IPS-18c (cell line): ENCODE measurements at regions not wholly inside any gene's neighbourhood (a gene's known extent, or its start where the extent isn't known, plus 50 kb on each side); places are given as distances from the start of the nearest gene placed in this dataset.
"Not testable (repeated sequence)": the region's sequence is repeated elsewhere in the genome, so short reads cannot be mapped to it uniquely, and the experiment has no call there.

Experiments used
- H3K4me3 ChIP-seq: 2 replicates; pipeline ENCODE4 v1.7.0; 2013; ENCODE audit warnings: low read depth, mild to moderate bottlenecking, low read length, moderate library complexity; ENCODE audit not compliant: insufficient read depth
- H3K9me3 ChIP-seq: one replicate; pipeline ENCODE4 v1.6.1; 2013; ENCODE audit warnings: mild to moderate bottlenecking, low read length, moderate library complexity; ENCODE audit not compliant: control insufficient read depth, insufficient read depth

- Histone ChIP-seq H3K4me3 (no peak overlapping the region), H3K9me3 (peaks cover 22% of the 10 kb centered on the region)
These were observed 118.5 kb downstream of the GLRX3 start for GRCh38 chr10:130254662-130255061.

- peaks cover 19% of the 10 kb centered on the region for H3K9me3 ChIP-seq
These were observed 119.6 kb downstream of the GLRX3 start for GRCh38 chr10:130255777-130256176.

DNA sequence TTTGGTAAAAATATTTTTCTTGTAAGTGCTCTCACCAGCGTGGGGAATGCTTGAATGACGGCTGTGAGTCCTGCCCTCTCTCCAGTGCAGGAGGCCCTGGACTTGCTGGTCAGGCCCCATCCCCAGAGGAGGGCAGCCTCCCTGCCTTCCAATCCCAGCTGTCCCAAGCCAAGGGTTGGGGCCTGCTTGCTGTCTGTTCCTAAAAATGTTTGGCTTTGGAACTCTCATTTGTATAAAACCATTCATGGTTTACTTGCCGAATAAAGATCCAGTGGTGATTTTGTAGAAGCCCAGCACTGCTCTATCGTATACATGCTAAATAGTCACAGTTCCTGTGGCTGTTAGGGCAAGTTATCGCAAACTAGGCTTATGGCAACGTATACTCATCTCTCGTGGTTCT lies 121.7 kb downstream of the GLRX3 start:
- H3K4me3 ChIP-seq, result no peak overlapping the region
- peaks cover 21% of the 10 kb centered on the region for H3K9me3 ChIP-seq

More at GRCh38 chr10:130255777-130256176, 119.6 kb downstream of the GLRX3 start:
- H3K4me3 ChIP-seq, result no peak overlapping the region

DNA sequence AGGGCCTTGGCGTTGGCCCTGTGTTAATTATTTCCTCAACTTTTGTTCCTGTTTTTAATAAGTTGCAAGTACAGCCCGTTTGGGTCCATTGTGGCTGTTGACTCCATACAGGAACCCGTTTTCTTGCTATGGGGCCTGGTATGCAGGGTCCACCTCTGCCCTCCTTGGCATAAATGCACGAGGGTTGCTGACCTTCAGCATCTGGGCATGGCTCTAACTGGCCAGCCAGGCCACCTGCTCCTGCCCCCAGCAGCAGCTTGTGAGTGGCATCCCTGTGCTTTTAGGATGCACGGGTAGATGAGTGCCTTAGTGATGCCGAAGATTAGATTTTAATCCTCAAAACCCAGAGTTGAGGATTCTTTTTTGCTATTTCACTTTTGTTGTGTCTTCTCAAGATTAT lies 123.2 kb downstream of the GLRX3 start:
- no peak overlapping the region for H3K4me3 ChIP-seq
- peaks cover 27% of the 10 kb centered on the region for H3K9me3 ChIP-seq

DNA sequence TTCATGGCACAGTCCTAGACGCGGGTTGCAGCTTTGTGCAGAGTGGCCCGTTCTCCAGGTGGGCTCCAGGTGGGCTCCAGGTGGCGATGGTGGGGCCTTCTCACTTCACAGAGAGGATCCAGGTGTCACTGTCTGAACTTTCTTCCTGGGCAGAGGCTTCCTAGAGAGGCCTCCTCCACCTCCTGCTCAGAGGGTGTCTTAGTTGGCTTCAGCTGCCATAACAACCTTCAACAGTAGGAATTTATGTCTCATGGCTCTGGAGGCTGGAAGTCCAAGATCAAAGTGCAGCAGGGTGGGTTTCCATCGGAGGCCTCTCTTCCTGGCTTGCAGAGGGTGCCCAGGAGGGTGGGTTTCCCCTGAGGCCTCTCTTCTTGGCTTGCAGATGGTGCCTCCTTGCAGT lies 125.1 kb downstream of the GLRX3 start:
- peaks cover 32% of the 10 kb centered on the region for H3K9me3 ChIP-seq
- H3K4me3 ChIP-seq, result no peak overlapping the region

- H3K4me3 ChIP-seq, result no peak overlapping the region; the same call in 1 of the 2 replicates
- H3K9me3 ChIP-seq, result peaks cover 32% of the 10 kb centered on the region
These were observed 125.6 kb downstream of the GLRX3 start for GRCh38 chr10:130261766-130262165.

DNA sequence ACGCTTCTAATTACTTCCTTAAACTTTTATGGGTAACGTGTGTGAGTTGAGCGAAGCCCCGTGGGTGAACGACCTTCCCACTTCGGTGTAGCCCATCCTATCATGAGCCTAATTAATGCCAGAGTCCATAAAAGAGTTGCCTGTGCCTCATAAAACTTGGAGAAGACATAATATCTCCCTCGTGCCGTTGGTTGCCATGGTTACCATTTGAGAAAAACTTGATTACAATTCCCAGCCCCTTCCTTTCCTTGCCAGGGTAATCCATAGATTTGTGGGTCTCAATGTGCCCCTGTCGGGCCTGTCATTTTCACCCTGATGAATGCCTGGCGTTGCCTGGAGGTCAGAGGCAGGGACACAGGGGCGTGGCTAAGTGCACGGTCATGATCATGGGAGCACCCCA lies 127.1 kb downstream of the GLRX3 start:
- no peak overlapping the region for H3K4me3 ChIP-seq
- peaks cover 34% of the 10 kb centered on the region for H3K9me3 ChIP-seq

- no peak overlapping the region for H3K4me3 ChIP-seq
- peaks cover 27% of the 10 kb centered on the region for H3K9me3 ChIP-seq
These were observed 129.4 kb downstream of the GLRX3 start for GRCh38 chr10:130265542-130265941.

DNA sequence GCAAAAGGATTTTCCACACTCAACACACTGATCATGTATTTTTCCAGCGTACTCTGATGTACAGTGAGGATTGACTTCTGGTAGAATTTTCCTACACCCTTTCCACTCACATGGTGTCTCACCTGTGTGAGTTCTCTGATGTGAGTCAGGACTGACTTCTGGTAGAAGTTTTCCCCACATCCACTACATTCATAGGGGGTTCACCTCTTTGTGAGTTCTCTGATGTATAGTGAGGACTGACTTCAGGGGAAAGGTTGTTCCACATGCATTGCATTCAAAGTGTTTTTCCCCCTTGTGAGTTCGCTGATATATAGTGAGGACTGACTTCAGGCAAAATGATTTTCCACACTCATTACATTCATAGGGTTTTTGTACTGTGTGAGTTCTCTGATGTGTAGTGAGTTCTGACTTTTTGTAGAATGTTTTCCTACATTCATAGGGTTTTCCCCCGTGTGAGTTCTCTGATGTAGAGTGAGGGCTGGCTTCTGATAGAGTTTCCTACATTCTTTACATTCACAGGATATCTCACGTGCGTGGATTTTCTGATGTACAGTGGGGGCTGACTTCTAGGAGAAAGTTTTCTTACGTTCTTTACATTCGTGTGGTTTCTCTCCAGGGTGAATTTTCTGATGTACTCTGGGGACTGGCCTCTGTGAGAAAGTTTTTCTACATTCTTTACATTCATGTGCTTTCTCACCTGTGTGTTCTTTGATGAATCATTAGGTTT lies 146.5 kb downstream of the GLRX3 start:
- peaks cover 30% of the 10 kb centered on the region for H3K9me3 ChIP-seq
- no peak overlapping the region for H3K4me3 ChIP-seq

- Histone ChIP-seq H3K4me3 (no peak overlapping the region), H3K9me3 (peaks cover 30% of the 10 kb centered on the region)
These were observed 147.0 kb downstream of the GLRX3 start for GRCh38 chr10:130283219-130283545.

DNA sequence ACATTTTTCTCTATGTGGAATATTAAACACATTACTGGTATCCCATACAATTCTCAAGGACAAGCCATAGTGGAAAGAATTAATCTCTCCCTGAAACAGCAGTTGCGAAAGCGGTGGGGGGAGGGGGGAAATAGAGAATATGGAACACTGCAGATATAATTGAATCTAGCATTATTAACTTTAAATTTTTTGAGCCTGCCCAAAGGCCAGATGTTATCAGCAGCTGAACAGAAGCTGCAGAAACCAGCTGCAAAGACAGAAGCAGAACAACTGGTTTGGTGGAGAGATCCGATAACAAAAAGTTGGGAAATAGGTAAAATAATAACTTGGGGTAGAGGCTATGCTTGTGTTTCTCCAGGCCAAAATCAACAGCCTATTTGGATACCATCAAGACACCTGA lies 159.6 kb downstream of the GLRX3 start:
- not testable (repeated sequence) for H3K4me3 ChIP-seq
- peaks cover 11% of the 10 kb centered on the region for H3K9me3 ChIP-seq

DNA sequence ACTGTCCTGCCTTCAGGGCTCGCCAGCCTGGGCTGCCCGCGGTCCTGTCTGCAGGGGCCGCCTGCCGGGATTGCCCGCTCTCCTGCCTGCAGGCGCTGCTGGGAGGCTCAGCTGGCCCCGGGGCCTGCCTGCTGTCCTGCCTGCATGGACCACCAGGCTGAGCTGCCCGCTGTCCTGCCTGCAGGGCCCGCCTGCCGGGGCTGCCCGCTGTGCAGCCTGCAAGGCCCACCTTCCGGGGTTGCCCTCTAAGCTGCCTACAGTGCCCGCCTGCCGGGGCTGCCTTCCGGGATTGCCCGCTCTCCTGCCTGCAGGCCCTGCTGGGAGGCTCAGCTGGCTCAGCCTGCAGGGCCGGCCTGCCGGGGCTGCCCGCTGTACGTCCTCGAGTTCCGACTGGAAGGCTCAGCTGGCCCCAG lies 164.4 kb downstream of the GLRX3 start:
- peaks cover 13% of the 10 kb centered on the region for H3K9me3 ChIP-seq
- H3K4me3 ChIP-seq, result no peak overlapping the region

- H3K9me3 ChIP-seq, result peaks cover 16% of the 10 kb centered on the region
- H3K4me3 ChIP-seq, result no peak overlapping the region
These were observed 165.1 kb downstream of the GLRX3 start for GRCh38 chr10:130301021-130301892.

- Histone ChIP-seq H3K4me3 (no peak overlapping the region), H3K9me3 (peaks cover 26% of the 10 kb centered on the region)
These were observed 190.8 kb downstream of the GLRX3 start for GRCh38 chr10:130326954-130327353.

DNA sequence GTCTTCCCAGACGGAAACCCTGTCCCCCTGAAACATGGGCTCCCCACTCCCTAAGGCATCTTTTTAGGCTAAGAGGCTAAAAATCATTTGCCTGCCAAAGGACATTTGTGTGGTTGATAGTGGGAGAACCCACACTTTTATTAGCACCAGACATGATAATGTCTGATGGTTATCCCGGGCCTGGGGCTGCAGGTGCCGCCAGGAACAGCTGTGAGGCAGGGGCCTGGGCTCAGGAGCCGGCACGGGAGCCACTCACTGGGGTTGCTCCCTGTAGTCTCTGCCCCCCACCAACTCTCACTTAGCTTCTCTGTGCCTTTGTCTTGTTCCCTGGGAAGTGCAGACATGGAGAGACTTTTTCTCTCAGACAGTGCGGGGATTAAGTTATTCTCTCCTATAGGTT lies 193.6 kb downstream of the GLRX3 start:
- Histone ChIP-seq H3K9me3 (peaks cover 21% of the 10 kb centered on the region), H3K4me3 (no peak overlapping the region)

- Histone ChIP-seq H3K4me3 (no peak overlapping the region), H3K9me3 (peaks cover 1% of the 10 kb centered on the region)
These were observed 197.0 kb downstream of the GLRX3 start for GRCh38 chr10:130333185-130333584.

DNA sequence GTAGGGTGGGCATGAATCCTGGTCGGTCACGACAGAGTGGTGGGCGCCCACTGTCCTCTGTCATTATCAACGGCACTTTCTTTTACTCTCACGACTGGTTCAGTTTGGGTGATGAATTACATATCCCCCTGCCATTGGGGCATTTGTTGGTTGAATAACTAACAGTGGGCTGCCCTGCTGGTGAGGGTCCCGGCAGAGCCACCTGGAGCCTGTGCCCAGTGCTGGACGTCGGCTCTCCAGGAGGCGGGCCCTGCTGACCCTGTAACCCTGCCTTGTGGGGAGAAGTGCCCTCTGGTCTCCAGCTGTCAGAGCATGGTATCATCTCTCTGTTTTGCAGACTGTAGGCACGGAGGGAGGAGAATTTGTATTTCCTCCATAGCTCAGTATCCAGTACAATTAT lies 199.1 kb downstream of the GLRX3 start:
- Histone ChIP-seq H3K9me3 (peaks cover 8% of the 10 kb centered on the region), H3K4me3 (no peak overlapping the region)

DNA sequence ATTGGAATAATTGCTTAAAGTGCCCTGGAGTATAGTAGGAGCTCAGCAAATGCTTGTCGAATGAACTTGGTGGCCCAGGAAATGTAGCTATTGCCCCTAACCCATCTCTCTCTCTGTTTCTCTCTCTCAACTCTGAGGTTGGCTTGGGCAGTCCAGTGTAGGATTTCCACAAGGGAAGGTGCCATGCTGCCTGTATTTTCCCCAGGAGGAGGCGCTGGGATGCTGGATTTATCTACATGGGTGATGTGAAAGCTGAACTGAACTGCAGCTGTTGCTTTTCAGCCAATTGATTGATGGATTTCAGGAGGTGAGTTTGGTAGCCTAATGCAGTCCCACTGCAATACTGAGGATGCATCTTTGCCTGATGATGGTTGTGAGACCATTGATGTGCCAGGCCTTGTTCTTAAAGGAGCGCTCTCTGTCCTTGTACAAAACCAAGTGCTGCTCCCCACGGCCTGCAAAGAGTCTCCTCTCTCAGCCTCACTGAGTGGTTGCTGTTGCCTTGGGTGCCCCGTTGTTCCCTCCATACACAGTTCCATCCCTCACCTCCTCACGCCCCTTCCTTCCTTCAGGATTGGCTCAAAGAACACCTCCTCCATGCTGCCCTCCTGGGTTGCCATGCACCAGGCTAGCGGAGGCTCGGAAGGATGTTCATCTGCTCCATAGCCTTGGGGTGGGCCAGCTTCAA lies 200.6 kb downstream of the GLRX3 start:
- Histone ChIP-seq H3K9me3 (peaks cover 9% of the 10 kb centered on the region), H3K4me3 (no peak overlapping the region)
